Keratinocyte (primary cell): ENCODE measurements at regions not wholly inside any gene's neighbourhood (a gene's known extent, or its start where the extent isn't known, plus 50 kb on each side); places are given as distances from the start of the nearest gene placed in this dataset.

Experiments used
- EZH2 ChIP-seq: IDR thresholded peaks from one replicate; pipeline ENCODE4 v1.6.1; 2012; ENCODE audit warnings: inconsistent platforms, mild to moderate bottlenecking, low read length, moderate library complexity
- TF ChIP-seq, protein P1 (sequence below), 3 experiments: IDR thresholded peaks in 1 of 3; conservative IDR thresholded peaks in 1 of 3; optimal IDR thresholded peaks in 1 of 3; 2 replicates in 2 of 3; 3 replicates in 1 of 3; pipeline versions ENCODE3 to v1.5.1; 2011; ENCODE audit warnings: low read length in 3 of 3, mild to moderate bottlenecking in 3 of 3, moderate library complexity in 2 of 3, control low read depth in 1 of 3, inconsistent platforms in 1 of 3; ENCODE audit not compliant: insufficient read depth in 2 of 3; ENCODE audit errors: extremely low read depth in 1 of 3

DNA sequence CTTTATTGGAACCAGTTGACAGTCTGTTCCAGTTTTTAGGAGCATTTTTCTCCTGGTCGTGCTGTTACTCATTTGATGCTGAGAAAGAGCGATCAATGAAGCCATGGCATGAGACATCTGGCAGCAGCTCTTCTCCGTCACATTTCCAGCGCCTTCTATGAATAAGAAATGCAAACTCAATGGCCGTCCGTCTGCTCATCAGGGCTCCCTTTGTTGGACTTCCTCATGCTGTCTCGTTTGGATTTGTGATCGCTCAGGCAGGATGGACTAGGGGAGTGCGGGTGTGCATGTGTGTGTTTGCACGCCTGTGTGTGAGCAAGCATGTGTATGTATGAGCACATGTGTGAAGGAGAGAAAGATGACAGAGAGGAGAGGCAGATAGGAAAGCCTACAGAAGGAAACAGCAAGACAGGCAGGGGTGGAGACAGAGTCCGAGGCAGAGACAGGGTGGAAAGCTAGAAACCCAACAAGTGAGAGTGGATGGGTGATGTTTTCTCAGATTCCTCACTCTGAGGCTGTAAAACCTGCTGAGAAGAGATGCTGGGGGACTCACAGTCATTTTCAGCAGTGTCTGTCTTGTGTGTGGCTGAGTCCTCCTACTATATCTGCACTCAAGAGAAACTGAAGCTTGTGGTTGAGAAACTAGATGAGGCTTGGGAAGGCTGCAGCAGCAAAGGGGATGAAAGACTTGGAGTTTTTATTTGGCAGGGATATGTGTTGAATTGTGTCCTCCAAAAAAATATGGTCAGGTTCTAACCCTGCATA is 56.0 kb upstream of the CLMP start:
- TF ChIP-seq, protein P1, sequence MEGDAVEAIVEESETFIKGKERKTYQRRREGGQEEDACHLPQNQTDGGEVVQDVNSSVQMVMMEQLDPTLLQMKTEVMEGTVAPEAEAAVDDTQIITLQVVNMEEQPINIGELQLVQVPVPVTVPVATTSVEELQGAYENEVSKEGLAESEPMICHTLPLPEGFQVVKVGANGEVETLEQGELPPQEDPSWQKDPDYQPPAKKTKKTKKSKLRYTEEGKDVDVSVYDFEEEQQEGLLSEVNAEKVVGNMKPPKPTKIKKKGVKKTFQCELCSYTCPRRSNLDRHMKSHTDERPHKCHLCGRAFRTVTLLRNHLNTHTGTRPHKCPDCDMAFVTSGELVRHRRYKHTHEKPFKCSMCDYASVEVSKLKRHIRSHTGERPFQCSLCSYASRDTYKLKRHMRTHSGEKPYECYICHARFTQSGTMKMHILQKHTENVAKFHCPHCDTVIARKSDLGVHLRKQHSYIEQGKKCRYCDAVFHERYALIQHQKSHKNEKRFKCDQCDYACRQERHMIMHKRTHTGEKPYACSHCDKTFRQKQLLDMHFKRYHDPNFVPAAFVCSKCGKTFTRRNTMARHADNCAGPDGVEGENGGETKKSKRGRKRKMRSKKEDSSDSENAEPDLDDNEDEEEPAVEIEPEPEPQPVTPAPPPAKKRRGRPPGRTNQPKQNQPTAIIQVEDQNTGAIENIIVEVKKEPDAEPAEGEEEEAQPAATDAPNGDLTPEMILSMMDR (optimal IDR thresholded peaks at IDR 0.05 in 1 of 3, IDR thresholded peaks at IDR 0.05 in 1 of 3, conservative IDR thresholded peaks at IDR 0.05 in 1 of 3; ENCODE audit: extremely low read depth in 1 of 3, insufficient read depth in 2 of 3, low read length in 3 of 3): no peak
- TF ChIP-seq EZH2: no peak
